Activated CD8-positive, alpha-beta T cell treated with anti-CD3 and anti-CD28 coated beads for 36 hours (primary cell): ENCODE measurements at regions not wholly inside any gene's neighbourhood (a gene's known extent, or its start where the extent isn't known, plus 50 kb on each side); places are given as distances from the start of the nearest gene placed in this dataset.

Experiments used
- ATAC-seq: fragments of 200-7000 bp; cut with Tn5 transposase; one replicate; pipeline ENCODE4 v1.10.0; 2021; ENCODE audit warnings: mild to moderate bottlenecking, moderate library complexity
- CTCF ChIA-PET: fragments of 350-600 bp; sonication (Branson Sonifier 250); formaldehyde crosslinking; loops from one replicate; lab custom pipeline; 2021; ENCODE audit warnings: antibody characterized with exemption; lab: Charles Lee
- POLR2A ChIA-PET: fragments of 350-600 bp; sonication (Branson Sonifier 250); formaldehyde crosslinking; loops from one replicate; lab custom pipeline; 2021; ENCODE audit warnings: antibody characterized with exemption; lab: Charles Lee
- DNase-seq: peaks from one replicate; pipeline ENCODE4 v3.0.0-alpha.2; 2020
- H3K27ac Mint-ChIP-seq: one replicate; pipeline ENCODE4 v1.8.0; 2021; ENCODE audit warnings: mild to moderate bottlenecking, mixed read lengths
- H3K27me3 Mint-ChIP-seq: one replicate; pipeline ENCODE4 v1.8.0; 2021; ENCODE audit warnings: mixed read lengths
- H3K36me3 Mint-ChIP-seq: one replicate; pipeline ENCODE4 v1.8.0; 2021; ENCODE audit warnings: low read depth, mixed read lengths
- H3K4me1 Mint-ChIP-seq: one replicate; pipeline ENCODE4 v1.8.0; 2021; ENCODE audit warnings: low read depth, mixed read lengths
- H3K4me3 Mint-ChIP-seq: one replicate; pipeline ENCODE4 v1.8.0; 2021; ENCODE audit warnings: mild to moderate bottlenecking, moderate library complexity, mixed read lengths
- H3K9me3 Mint-ChIP-seq: one replicate; pipeline ENCODE4 v1.8.0; 2021; ENCODE audit warnings: mixed read lengths
- CTCF ChIP-seq: fragments of 200-600 bp; IDR thresholded peaks from one replicate; pipeline ENCODE4 v1.8.0; 2022; ENCODE audit warnings: antibody characterized with exemption, mild to moderate bottlenecking
- intact Hi-C: fragments of 100-400 bp; cut with micrococcal nuclease; formaldehyde crosslinking; loops from one replicate; pipeline ENCODE4 v1.10.0; 2022

- DNase-seq: peak; percentile 65
- TF ChIP-seq CTCF: peak; percentile 82
- Mint-ChIP-seq H3K27me3 (peaks cover 4% of the 10 kb centered on the region), H3K4me3 (no peak overlapping the region), H3K9me3 (no peaks in the 10 kb centered on the region), H3K4me1 (no peaks in the 10 kb centered on the region), H3K36me3 (no peaks in the 10 kb centered on the region), H3K27ac (no peak overlapping the region)
- CTCF ChIA-PET: interaction anchor here (0.6 to 1.7 kb wide), 8 partner anchors 9 to 716 kb away, joined by 3 to 9 read pairs (median 3); no protein-coding TSS in a partner anchor
- POLR2A ChIA-PET: no interaction called here
- ATAC-seq: peak; percentile 49
- intact Hi-C loops: no loop called here
These were observed 100.1 kb upstream of the RGS17 start for GRCh38 chr6:153231048-153231646.

- DNase-seq: no peak
- POLR2A ChIA-PET: no interaction called here
- Mint-ChIP-seq H3K4me1 (no peaks in the 10 kb centered on the region), H3K27me3 (no peaks in the 10 kb centered on the region), H3K36me3 (no peaks in the 10 kb centered on the region), H3K9me3 (no peaks in the 10 kb centered on the region), H3K27ac (no peak overlapping the region), H3K4me3 (no peak overlapping the region)
- CTCF ChIA-PET: no interaction called here
- no peak for TF ChIP-seq CTCF
- ATAC-seq: no peak
- intact Hi-C loops: no loop called here
These were observed 87.2 kb upstream of the RGS17 start for GRCh38 chr6:153218184-153218792.

GRCh38 chr6:153216789-153217188, 85.7 kb upstream of the RGS17 start:
- ChIA-PET POLR2A (interaction anchor here (0.5 kb wide), 1 partner anchor 14 kb away, joined by 3 read pairs; no protein-coding TSS in a partner anchor), CTCF (no interaction called here)
- ATAC-seq: no peak
- Mint-ChIP-seq H3K4me1 (no peaks in the 10 kb centered on the region), H3K36me3 (no peaks in the 10 kb centered on the region), H3K27me3 (no peaks in the 10 kb centered on the region), H3K27ac (no peak overlapping the region), H3K4me3 (no peak overlapping the region), H3K9me3 (no peaks in the 10 kb centered on the region)
- DNase-seq: no peak
- TF ChIP-seq CTCF: no peak
- intact Hi-C loops: no loop called here

- H3K9me3 Mint-ChIP-seq: no peaks in the 10 kb centered on the region
- ATAC-seq: no peak
- H3K4me3 Mint-ChIP-seq: no peak overlapping the region
- ChIA-PET POLR2A (no interaction called here), CTCF (no interaction called here)
- H3K27me3 Mint-ChIP-seq: no peaks in the 10 kb centered on the region
- peaks cover 4% of the 10 kb centered on the region for H3K4me1 Mint-ChIP-seq
- no peaks in the 10 kb centered on the region for H3K36me3 Mint-ChIP-seq
- no peak for DNase-seq
- no peak overlapping the region for H3K27ac Mint-ChIP-seq
- intact Hi-C loops: no loop called here
- no peak for TF ChIP-seq CTCF
These were observed 84.2 kb upstream of the RGS17 start for GRCh38 chr6:153215242-153215641.

GRCh38 chr6:153214436-153214835, 83.4 kb upstream of the RGS17 start:
- intact Hi-C loops: no loop called here
- CTCF ChIA-PET: no interaction called here
- no peak overlapping the region for H3K4me3 Mint-ChIP-seq
- TF ChIP-seq CTCF: no peak
- H3K4me1 Mint-ChIP-seq: peaks cover 4% of the 10 kb centered on the region
- no peaks in the 10 kb centered on the region for H3K27me3 Mint-ChIP-seq
- no peaks in the 10 kb centered on the region for H3K9me3 Mint-ChIP-seq
- no peaks in the 10 kb centered on the region for H3K36me3 Mint-ChIP-seq
- H3K27ac Mint-ChIP-seq: no peak overlapping the region
- POLR2A ChIA-PET: no interaction called here
- no peak for DNase-seq
- ATAC-seq: no peak
